BLaER1 treated with 17β-estradiol and CSF1 and Interleukin-3, amounts not matched to agents 10 nM and 100 nM (cell line): ENCODE measurements at regions not wholly inside any gene's neighbourhood (a gene's known extent, or its start where the extent isn't known, plus 50 kb on each side); places are given as distances from the start of the nearest gene placed in this dataset.

ENCODE experiments used
- H3K27ac ChIP-seq, 11 experiments: shearing (Covaris generic); formaldehyde crosslinking; 2 replicates each; pipeline ENCODE4 v1.8.1; 2022
- H3K27me3 ChIP-seq, 11 experiments: shearing (Covaris generic); formaldehyde crosslinking; 2 replicates each; pipeline ENCODE4 v1.8.1; 2022
- H3K36me3 ChIP-seq, 11 experiments: shearing (Covaris generic); formaldehyde crosslinking; 2 replicates each; pipeline ENCODE4 v1.8.1; 2022
- H3K4me1 ChIP-seq, 10 experiments: shearing (Covaris generic); formaldehyde crosslinking; 2 replicates each; pipeline ENCODE4 v1.8.1; 2022
- H3K4me2 ChIP-seq, 11 experiments: shearing (Covaris generic); formaldehyde crosslinking; 2 replicates each; pipeline ENCODE4 v1.8.1; 2022
- H3K4me3 ChIP-seq, 10 experiments: shearing (Covaris generic); formaldehyde crosslinking; 2 replicates each; pipeline ENCODE4 v1.8.1; 2022
- H3K9ac ChIP-seq, 11 experiments: shearing (Covaris generic); formaldehyde crosslinking; 2 replicates each; pipeline ENCODE4 v1.8.1; 2022
- H3K9me3 ChIP-seq, 11 experiments: shearing (Covaris generic); formaldehyde crosslinking; replicated peaks in 1 of 11; 2 replicates each; pipeline ENCODE4 v1.8.1; 2022
- H4K20me1 ChIP-seq, 11 experiments: shearing (Covaris generic); formaldehyde crosslinking; 2 replicates each; pipeline ENCODE4 v1.8.1; 2022
- Cebpa-rat ChIP-seq, 11 experiments: shearing (Covaris generic); IDR thresholded peaks; 2 replicates each; pipeline ENCODE4 v1.8.1; 2022

DNA sequence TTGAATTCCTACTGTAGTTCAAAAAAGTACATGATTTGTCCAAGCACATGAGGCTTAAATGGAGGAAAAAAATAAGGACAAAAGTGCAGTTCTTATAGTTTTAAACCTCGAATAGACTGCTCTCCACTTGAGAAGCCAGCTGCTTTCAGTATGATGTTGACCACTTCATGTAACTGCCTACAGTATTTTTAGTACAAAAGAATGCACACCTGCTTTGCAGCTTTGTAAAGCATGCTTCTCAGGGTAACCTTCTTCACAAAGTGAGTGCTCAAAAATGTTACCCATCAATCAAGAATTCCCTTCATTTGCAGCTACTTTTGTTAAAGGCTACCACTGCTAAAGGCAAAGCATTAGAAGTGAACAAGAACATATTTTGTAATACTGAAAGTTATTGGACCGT is 83.4 kb upstream of the FAM47B start:
- TF ChIP-seq Cebpa-rat (IDR thresholded peaks at IDR 0.05) = no peak
- Histone ChIP-seq H3K4me2 (no peak overlapping the region), H3K27ac (no peak overlapping the region), H3K9me3 (no peaks in the 10 kb centered on the region), H3K9ac (no peak overlapping the region), H3K36me3 (no peaks in the 10 kb centered on the region), H3K4me3 (no peak overlapping the region), H3K27me3 (peaks cover 65 to 98% (median 94%) of the 10 kb centered on the region in 11 experiments), H3K4me1 (no peaks in the 10 kb centered on the region), H4K20me1 (no peaks in the 10 kb centered on the region; a peak in 1 of 22 replicates)

- Histone ChIP-seq H3K4me3 (no peak overlapping the region), H3K27me3 (peaks cover 68 to 100% (median 98%) of the 10 kb centered on the region in 11 experiments), H3K9ac (no peak overlapping the region), H3K4me2 (no peak overlapping the region), H3K4me1 (no peaks in the 10 kb centered on the region), H3K27ac (no peak overlapping the region), H4K20me1 (no peaks in the 10 kb centered on the region; a peak in 1 of 22 replicates), H3K9me3 (peaks cover 0 to 14% (median 0%) of the 10 kb centered on the region in 11 experiments; a peak in 2 of 22 replicates), H3K36me3 (no peaks in the 10 kb centered on the region)
- TF ChIP-seq Cebpa-rat (IDR thresholded peaks at IDR 0.05) = no peak
These were observed 78.7 kb upstream of the FAM47B start for GRCh38 chrX:34863906-34864305.

DNA sequence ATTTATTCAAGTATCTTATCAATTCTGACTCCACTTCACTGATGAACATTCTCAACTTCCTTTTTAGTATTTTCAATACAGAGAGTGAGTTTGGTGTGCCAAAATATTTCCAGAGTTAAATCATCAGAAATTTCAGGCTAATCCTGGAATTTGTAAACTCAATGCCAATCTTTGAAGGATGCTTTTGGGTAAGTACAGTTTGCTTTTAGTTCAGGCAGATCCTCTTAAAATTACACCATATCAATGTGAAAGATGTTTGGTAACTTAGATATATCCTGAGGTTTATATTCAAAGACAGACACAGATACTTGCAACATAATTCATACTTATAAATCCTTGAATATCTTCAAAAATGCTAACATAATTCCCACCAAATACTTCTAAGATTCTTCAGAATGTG is 76.0 kb upstream of the FAM47B start:
- Histone ChIP-seq H3K4me2 (no peak overlapping the region), H3K9me3 (peaks cover 6 to 31% (median 13%) of the 10 kb centered on the region in 11 experiments; a peak in 20 of 22 replicates), H3K4me3 (no peak overlapping the region), H3K36me3 (no peaks in the 10 kb centered on the region), H4K20me1 (no peaks in the 10 kb centered on the region; a peak in 1 of 22 replicates), H3K27ac (no peak overlapping the region), H3K9ac (no peak overlapping the region), H3K4me1 (no peaks in the 10 kb centered on the region), H3K27me3 (peaks cover 57 to 100% (median 98%) of the 10 kb centered on the region in 11 experiments)
- no peak for TF ChIP-seq Cebpa-rat (IDR thresholded peaks at IDR 0.05)

DNA sequence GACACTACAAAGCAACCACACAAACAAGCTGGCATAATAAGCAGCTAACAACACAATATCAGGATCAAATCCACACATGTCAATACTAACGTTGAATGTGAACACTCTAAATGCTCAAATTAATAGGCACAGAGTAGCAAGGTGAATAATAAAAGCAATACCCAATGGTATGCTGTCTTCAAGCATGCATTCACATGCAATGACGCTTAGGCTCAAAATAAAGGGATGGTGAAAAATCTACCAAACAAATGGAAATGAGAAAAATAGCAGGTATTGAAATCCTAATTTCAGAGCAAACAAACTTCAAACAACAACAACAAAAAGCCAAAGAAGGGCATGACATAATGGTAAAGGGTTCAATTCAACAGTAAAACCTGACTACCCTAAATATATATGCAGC is 74.0 kb upstream of the FAM47B start:
- Histone ChIP-seq H3K27ac (no peak overlapping the region), H3K9ac (no peak overlapping the region), H3K4me3 (no peak overlapping the region), H3K27me3 (peaks cover 53 to 100% (median 98%) of the 10 kb centered on the region in 11 experiments), H3K9me3 (peaks cover 9 to 39% (median 17%) of the 10 kb centered on the region in 11 experiments; a peak in 21 of 22 replicates), H3K4me1 (no peaks in the 10 kb centered on the region), H3K4me2 (no peak overlapping the region), H3K36me3 (no peaks in the 10 kb centered on the region), H4K20me1 (no peaks in the 10 kb centered on the region; a peak in 2 of 22 replicates)
- TF ChIP-seq Cebpa-rat (IDR thresholded peaks at IDR 0.05) = no peak

- H3K4me1 ChIP-seq = no peaks in the 10 kb centered on the region
- peaks cover 9 to 27% (median 17%) of the 10 kb centered on the region in 11 experiments; a peak in 21 of 22 replicates for H3K9me3 ChIP-seq
- no peak overlapping the region for H3K4me3 ChIP-seq
- no peak overlapping the region for H3K9ac ChIP-seq
- no peak overlapping the region for H3K27ac ChIP-seq
- peaks cover 0 to 5% (median 0%) of the 10 kb centered on the region in 11 experiments; a peak in 2 of 22 replicates for H4K20me1 ChIP-seq
- no peak for TF ChIP-seq Cebpa-rat (IDR thresholded peaks at IDR 0.05)
- H3K4me2 ChIP-seq = no peak overlapping the region
- peaks cover 75 to 100% (median 98%) of the 10 kb centered on the region in 11 experiments for H3K27me3 ChIP-seq
- no peaks in the 10 kb centered on the region for H3K36me3 ChIP-seq
These were observed 68.9 kb upstream of the FAM47B start for GRCh38 chrX:34873500-34874225.

DNA sequence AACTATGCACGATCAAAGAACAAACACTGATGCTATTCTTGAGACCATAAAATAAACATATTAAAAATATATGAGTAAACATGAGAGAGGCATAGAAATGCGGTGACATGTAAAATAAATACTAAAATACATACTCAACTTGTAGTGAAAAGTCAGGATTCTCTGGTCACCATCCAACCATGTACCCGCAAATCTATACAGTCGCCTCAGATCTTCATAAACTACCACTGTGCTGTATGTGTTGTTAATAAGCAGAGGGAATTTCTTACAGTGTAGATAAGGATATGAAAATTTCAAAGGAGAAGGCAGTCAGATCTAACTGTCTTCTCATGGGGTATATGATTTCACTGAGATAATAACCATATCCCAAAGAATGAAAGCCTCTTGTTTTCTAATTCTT is 67.8 kb upstream of the FAM47B start:
- Histone ChIP-seq H3K4me2 (no peak overlapping the region), H3K9ac (no peak overlapping the region), H3K27me3 (peaks cover 76 to 98% (median 96%) of the 10 kb centered on the region in 11 experiments), H3K9me3 (peaks cover 9 to 25% (median 17%) of the 10 kb centered on the region in 11 experiments; a peak in 21 of 22 replicates), H3K27ac (no peak overlapping the region), H3K4me3 (no peak overlapping the region), H3K4me1 (no peaks in the 10 kb centered on the region), H3K36me3 (no peaks in the 10 kb centered on the region), H4K20me1 (peaks cover 0 to 5% (median 0%) of the 10 kb centered on the region in 11 experiments; a peak in 2 of 22 replicates)
- TF ChIP-seq Cebpa-rat (IDR thresholded peaks at IDR 0.05) = no peak

- Histone ChIP-seq H3K27ac (no peak overlapping the region), H3K9me3 (peaks cover 9 to 23% (median 16%) of the 10 kb centered on the region in 11 experiments; a peak in 21 of 22 replicates), H3K36me3 (no peaks in the 10 kb centered on the region), H4K20me1 (peaks cover 0 to 5% (median 0%) of the 10 kb centered on the region in 11 experiments; a peak in 2 of 22 replicates), H3K4me1 (no peaks in the 10 kb centered on the region), H3K4me3 (no peak overlapping the region), H3K27me3 (peaks cover 72 to 97% (median 92%) of the 10 kb centered on the region in 11 experiments), H3K4me2 (no peak overlapping the region), H3K9ac (no peak overlapping the region)
- no peak for TF ChIP-seq Cebpa-rat (IDR thresholded peaks at IDR 0.05)
These were observed 67.4 kb upstream of the FAM47B start for GRCh38 chrX:34875204-34875603.

DNA sequence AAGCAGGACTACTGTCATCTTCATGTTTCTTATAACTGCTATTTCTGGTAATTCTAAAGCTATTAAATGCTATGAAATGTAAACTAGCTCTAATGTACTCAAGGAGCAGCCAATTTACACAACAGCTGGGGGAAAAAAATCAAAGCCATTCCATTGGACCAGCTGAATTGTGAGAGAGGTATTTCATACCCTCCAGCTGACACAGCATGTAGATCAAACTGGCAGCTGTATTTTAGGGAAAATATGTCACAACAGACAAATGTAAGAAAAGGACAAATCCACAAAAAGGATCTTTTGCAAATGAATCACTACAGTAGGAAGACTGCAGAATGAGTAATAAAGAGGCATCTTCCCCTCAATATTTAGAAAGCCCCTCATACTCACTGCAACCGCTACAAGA is 65.2 kb upstream of the FAM47B start:
- H3K4me1 ChIP-seq = no peaks in the 10 kb centered on the region
- H3K27me3 ChIP-seq = peaks cover 79 to 96% (median 93%) of the 10 kb centered on the region in 11 experiments
- H3K9me3 ChIP-seq = peaks cover 0 to 1% (median 0%) of the 10 kb centered on the region in 11 experiments; a peak in 2 of 22 replicates
- H4K20me1 ChIP-seq = peaks cover 0 to 5% (median 0%) of the 10 kb centered on the region in 11 experiments; a peak in 2 of 22 replicates
- no peak for TF ChIP-seq Cebpa-rat (IDR thresholded peaks at IDR 0.05)
- H3K36me3 ChIP-seq = no peaks in the 10 kb centered on the region
- H3K4me2 ChIP-seq = no peak overlapping the region
- no peak overlapping the region for H3K4me3 ChIP-seq
- no peak overlapping the region for H3K27ac ChIP-seq
- no peak overlapping the region for H3K9ac ChIP-seq

DNA sequence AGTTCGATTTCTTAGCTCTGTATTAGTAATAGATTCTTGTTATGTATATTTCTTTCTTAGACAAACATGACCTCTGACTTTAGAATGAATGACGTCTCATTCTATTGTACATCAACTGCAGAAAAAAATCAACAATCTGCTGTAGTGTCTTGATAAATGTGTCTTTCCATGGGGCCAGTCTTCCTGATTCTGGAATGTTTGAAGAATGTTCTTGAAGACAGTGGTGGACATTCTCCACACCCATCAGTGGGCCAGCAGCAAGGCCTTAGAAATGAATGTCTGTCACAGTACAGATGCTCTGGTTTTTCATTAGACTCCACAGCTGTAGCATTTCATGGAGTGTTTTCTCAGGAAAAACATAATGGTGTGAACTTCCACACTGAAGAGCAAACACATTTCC is 63.2 kb upstream of the FAM47B start:
- H3K27me3 ChIP-seq = peaks cover 82 to 97% (median 92%) of the 10 kb centered on the region in 11 experiments
- no peaks in the 10 kb centered on the region for H3K36me3 ChIP-seq
- H4K20me1 ChIP-seq = peaks cover 0 to 5% (median 0%) of the 10 kb centered on the region in 11 experiments; a peak in 1 of 22 replicates
- no peak overlapping the region for H3K4me3 ChIP-seq
- TF ChIP-seq Cebpa-rat (IDR thresholded peaks at IDR 0.05) = no peak
- no peak overlapping the region for H3K27ac ChIP-seq
- H3K9me3 ChIP-seq = no peaks in the 10 kb centered on the region
- H3K4me1 ChIP-seq = no peaks in the 10 kb centered on the region; a peak in 1 of 20 replicates
- no peak overlapping the region for H3K4me2 ChIP-seq
- H3K9ac ChIP-seq = no peak overlapping the region
